GM18870 (cell line): ENCODE measurements at regions not wholly inside any gene's neighbourhood (a gene's known extent, or its start where the extent isn't known, plus 50 kb on each side); places are given as distances from the start of the nearest gene placed in this dataset.
"Not testable (repeated sequence)": the region's sequence is repeated elsewhere in the genome, so short reads cannot be mapped to it uniquely, and the experiment has no call there.

ENCODE experiments used
- ATAC-seq: cut with Tn5 transposase; IDR thresholded peaks from one replicate; pipeline ENCODE4 v1.9.1; 2021; ENCODE audit warnings: moderate library complexity; ENCODE audit not compliant: unreplicated experiment

GRCh38 chr11:96878299-96879051 is 488.7 kb downstream of the JRKL start:
- ATAC-seq, result no peak

- ATAC-seq, result not testable (repeated sequence)
Observed at GRCh38 chr11:96882622-96883021, 492.8 kb downstream of the JRKL start.

GRCh38 chr11:96885405-96885804 is 495.6 kb downstream of the JRKL start:
- ATAC-seq, result no peak

DNA sequence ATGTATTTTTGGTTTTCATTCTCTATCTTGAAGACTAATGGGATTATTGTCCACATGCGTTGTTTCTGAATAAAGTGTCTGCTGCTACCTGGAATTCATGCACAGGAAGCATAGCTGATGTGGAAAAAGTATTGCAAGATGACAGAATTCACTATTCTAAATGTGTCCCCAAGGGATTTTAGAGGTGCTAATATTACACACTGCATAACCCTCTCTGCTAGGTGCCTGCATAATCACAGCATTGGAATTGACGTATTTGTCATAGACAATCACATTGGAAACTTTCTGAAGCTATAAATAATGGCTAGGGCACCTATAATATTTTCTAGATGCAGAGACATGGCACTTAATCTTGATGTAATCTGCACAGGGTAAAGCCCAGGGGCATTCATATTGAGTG is 496.1 kb downstream of the JRKL start:
- no peak for ATAC-seq

DNA sequence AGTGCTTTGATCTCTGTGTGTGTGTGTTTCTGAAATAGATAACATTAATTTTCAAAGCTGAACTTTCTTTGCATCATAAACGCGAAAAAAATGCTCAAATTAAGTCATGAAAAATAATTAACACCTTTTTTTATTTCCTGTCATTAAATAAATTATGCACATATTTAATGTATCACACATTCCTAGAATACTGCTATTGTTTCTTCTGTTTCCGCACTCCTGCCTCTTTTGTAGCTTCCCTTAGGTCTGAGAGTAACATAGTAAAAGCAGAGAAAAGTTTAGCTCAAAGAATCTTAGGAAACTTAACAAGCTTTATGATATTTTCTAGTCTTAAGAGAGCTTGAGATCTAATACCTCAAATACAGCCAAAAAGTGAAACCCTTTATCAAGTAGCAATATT is 504.2 kb downstream of the JRKL start:
- no peak for ATAC-seq

GRCh38 chr11:96894587-96894986 is 504.8 kb downstream of the JRKL start:
- no peak for ATAC-seq

DNA sequence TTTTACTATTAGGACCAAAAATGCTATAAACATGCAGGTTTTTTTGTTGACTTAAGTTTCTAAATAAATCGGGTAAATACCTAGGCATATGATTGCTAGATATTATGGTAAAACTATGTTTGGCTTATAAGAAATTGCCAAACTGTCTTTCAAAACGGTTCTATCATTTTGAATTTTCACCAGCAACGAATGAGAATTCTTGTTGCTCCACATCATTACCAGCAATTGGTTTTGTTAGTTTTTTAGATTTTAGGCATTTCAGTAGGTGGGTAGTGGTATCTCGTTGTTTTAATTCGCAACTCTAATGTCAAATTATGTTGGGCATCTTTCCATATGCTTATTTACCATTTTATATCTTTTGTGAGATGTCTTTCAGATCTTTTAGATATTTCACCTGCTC is 510.2 kb downstream of the JRKL start:
- no peak for ATAC-seq

- ATAC-seq, result no peak
Observed at GRCh38 chr11:96905143-96905542, 515.3 kb downstream of the JRKL start.

DNA sequence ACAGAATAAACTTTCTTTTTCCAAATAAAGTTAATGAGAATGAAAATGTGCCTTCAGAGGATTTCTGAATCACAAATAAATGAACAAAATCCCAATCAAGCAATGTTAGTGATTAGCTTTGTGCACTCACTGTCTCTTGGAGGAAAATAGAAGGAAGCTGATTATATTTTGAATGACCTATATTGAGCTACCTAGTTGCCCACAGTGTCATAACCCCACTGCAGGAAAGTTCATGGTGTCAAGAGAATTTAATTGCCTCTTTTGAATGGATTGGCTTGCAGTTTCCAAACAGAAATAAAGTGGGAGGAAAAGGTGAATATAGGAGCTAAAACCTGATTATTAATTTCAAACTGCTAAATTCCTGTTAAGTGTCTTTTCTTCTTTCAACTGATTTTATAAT is 515.9 kb downstream of the JRKL start:
- no peak for ATAC-seq

GRCh38 chr11:96906476-96906875 is 516.7 kb downstream of the JRKL start:
- no peak for ATAC-seq

DNA sequence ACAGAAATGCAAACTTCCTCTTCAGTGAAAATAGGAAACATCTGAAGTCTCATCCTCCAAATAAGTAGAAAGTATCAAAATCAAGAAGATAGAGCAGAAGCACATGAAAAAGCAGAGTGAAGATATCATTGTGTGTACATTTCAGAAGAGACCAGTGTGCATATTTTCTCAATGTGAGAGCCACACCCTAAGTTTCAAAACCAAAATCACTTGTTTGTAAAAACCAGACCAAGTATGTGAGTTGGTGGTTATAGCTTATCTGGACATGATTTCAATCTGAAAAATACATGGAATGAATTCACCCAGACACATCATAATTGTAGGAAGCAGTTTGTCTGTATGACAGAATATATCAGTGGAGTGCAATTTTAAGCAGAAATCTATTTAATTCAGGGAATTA is 536.0 kb downstream of the JRKL start:
- ATAC-seq, result no peak

DNA sequence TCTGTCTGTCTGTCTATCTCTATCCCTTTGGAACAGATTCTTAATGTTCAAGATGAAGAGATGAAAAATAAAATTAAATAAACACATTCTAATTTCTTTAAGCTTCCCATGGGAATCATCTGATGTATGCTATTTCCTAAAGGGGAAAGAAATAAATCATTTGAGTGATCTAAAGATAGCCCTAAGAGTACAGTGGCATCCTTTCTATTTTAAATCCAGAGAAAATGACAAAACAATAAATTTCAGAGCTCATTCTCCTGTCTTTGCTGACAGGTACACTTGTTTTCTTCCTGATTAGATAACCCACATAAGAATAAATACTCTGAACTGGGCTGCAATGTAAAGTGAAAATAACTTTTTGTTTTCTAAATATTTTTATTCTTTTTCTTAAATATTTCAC is 550.4 kb downstream of the JRKL start:
- no peak for ATAC-seq

DNA sequence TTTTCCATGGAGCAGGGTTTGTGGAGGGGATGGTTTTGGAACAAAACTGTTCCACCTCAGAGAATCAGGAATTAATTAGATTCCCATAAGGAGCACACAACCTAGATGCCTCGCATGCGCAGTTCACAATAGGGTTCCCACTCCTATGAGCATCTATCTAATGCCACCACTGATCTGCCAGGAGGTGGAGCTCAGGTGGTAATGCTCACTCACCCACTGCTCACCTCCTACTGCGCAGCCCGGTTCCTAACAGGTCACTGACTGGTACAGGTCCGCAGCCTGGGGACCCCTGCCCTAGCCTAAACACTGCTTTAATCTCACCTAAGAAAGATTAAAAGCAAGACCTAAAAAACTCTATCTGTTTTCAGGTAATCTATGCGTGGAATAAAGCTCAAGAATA is 553.0 kb downstream of the JRKL start:
- no peak for ATAC-seq

DNA sequence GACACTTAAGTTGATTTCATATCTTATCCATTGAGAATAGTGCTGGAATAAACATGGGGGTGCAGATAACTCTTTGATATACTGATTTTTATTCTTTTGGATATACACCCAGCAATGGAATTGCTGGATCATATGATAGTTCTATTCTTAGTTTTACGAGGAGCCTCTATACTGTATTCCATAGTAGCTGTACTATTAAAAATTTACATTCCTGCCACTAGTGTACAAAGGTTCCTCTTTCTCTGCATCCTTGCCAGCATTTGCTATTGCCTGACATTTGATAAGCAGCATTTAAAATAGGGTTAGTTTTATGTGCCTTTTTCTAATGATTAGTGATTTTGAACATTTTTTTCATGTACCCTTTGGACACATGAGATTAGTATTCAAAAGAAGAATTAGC is 554.2 kb downstream of the JRKL start:
- ATAC-seq, result no peak

DNA sequence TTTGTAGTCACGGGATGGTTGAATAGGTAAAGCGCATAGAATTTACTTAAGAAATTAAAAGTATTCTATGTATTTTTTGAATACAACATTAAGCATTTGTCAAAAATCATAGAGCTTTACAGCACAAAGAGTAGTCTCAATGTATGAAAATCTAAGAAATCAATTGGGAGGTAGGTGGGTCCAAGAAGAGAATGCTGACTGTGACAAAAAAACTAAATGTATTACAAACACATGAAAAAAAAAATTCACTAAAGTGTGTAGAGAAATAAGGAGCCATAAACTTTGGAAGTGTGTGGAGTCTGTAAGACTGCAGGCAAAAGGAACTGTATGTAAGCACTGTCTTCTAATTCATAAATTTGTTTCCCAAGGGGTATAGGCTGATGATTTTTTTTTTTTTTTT is 558.3 kb downstream of the JRKL start:
- ATAC-seq, result no peak

- ATAC-seq, result no peak
Observed at GRCh38 chr11:96949464-96949863, 559.7 kb downstream of the JRKL start.

GRCh38 chr11:96954587-96955242 is 564.9 kb downstream of the JRKL start:
- no peak for ATAC-seq

DNA sequence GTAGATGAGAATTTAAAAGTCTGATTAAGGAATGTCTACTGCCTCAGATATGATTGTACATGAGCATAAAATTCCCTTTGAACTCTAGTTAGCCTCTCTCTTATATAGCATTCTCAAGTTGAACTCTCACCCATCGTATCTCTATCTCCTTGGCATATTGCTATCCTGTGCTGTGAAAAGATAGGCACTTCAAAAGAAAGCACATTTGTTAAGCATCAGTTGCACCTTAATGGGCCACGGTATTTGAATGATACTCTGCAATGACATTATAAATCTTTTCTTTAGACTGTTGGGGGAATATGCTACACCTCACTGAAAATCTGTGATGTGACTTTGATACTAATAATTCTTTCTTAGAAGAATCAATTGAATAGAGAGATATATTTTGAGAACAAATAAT is 570.7 kb downstream of the JRKL start:
- ATAC-seq, result no peak

DNA sequence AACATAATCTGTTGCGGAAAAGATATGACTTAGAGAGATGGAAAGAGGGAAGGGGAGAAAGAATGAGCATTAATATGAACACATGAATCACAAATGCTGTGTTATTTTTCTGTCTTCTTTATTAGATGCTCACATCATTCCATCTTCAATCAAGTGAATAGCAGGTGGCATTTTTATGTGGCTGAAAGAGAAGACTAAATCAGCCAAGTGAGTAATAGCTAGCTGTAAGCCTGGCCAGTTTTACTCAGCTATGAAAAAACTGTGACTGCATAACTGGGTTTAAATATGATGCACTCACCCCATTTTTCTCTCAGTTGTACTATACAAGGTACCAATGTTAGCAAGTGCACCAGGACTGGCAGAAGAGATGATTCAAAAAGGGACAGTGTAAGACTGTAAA is 571.1 kb downstream of the JRKL start:
- ATAC-seq, result no peak

DNA sequence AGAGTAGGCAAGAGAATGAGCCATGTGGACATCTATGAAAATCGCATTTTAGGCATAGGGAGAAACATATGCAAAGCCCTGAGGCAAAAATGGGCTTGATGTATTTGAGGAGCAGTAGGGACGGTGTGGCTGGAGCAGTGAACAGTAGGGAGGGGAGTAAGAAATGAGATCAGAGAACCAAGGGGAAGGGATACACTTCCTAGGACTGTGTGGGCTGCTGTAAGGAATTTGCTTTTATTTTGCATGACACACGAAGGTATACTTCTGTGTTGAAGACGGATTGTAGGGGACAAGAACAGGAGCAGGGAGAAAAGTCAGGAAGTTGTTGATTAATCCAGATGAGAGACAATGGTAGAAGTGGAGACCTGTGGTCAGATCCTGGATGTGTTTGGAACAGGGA is 572.1 kb downstream of the JRKL start:
- no peak for ATAC-seq

GRCh38 chr11:96963375-96963774 is 573.6 kb downstream of the JRKL start:
- ATAC-seq, result no peak

DNA sequence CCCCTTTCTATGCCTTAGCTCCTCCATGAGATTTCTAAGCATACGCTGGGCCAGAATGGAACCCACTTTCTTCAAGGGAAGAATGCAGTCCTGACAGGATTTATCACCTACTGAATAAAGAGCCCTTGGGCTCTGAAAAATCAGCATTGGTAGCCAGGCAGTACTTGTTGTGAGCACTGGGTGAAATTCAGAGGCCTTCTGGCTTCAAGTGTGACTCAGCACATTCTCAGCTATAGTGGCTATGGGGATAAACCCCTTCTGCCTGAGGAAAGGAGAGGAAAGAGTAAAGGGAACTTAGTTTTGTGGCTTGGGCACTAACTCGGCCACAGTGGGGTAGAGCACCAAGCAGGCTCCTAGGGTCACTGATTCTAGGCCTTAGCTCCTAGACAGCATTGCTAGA is 574.8 kb downstream of the JRKL start:
- ATAC-seq, result no peak

DNA sequence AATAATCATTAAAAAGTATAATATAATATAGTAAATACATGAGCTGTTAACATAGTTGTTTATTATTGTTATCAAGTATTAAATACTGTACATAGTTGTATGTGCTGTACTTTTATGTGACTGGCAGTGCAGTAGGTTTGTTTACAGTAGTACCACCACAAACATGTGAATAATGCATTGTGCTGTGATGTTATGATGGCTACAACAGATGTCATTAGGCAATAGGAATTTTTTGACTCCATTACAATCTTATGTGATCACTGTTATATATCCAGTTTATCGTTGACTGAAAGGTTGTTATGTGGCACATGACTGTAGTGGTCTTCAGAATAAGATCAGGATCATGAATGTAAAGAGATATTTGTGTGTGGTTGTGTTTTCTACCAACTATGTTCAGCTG is 577.8 kb downstream of the JRKL start:
- no peak for ATAC-seq
